ENCODE measurements at regions not wholly inside any gene's neighbourhood (a gene's known extent, or its start where the extent isn't known, plus 50 kb on each side); places are given as distances from the start of the nearest gene placed in this dataset.

DNA sequence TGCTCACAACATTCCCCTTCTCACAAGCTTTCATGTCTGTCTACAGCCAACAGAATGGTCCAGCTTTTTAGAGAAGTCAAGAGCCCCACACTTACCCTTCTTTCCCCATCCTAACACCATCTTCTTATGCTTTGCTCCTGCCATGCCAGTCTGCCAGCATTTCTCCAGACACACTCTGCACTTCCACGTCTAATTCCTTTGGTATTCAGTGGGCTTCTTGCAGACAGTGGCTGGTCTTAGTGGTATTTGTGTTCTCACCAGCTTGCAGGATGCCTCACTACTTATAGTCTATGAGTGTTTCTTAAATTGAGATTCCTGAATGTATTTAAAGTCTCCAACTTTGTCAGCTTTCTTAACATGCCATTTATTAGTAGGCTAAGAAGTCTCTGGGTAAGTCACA lies 154.4 kb downstream of the BBOX1 start:
- no peaks in the 10 kb centered on the region for H3K9me3 Mint-ChIP-seq
- H3K36me3 Mint-ChIP-seq: no peaks in the 10 kb centered on the region
- H3K27me3 Mint-ChIP-seq: peaks cover 3% of the 10 kb centered on the region
- DNase-seq (ENCODE audit: extremely low spot score, unreplicated experiment): no peak
- peaks cover 7% of the 10 kb centered on the region for H3K4me1 Mint-ChIP-seq (ENCODE audit: unreplicated experiment)
- TF ChIP-seq, protein P1, sequence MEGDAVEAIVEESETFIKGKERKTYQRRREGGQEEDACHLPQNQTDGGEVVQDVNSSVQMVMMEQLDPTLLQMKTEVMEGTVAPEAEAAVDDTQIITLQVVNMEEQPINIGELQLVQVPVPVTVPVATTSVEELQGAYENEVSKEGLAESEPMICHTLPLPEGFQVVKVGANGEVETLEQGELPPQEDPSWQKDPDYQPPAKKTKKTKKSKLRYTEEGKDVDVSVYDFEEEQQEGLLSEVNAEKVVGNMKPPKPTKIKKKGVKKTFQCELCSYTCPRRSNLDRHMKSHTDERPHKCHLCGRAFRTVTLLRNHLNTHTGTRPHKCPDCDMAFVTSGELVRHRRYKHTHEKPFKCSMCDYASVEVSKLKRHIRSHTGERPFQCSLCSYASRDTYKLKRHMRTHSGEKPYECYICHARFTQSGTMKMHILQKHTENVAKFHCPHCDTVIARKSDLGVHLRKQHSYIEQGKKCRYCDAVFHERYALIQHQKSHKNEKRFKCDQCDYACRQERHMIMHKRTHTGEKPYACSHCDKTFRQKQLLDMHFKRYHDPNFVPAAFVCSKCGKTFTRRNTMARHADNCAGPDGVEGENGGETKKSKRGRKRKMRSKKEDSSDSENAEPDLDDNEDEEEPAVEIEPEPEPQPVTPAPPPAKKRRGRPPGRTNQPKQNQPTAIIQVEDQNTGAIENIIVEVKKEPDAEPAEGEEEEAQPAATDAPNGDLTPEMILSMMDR (conservative IDR thresholded peaks at IDR 0.05): no peak
- H3K27ac Mint-ChIP-seq: no peak overlapping the region
- no peak overlapping the region for H3K4me3 Mint-ChIP-seq

DNA sequence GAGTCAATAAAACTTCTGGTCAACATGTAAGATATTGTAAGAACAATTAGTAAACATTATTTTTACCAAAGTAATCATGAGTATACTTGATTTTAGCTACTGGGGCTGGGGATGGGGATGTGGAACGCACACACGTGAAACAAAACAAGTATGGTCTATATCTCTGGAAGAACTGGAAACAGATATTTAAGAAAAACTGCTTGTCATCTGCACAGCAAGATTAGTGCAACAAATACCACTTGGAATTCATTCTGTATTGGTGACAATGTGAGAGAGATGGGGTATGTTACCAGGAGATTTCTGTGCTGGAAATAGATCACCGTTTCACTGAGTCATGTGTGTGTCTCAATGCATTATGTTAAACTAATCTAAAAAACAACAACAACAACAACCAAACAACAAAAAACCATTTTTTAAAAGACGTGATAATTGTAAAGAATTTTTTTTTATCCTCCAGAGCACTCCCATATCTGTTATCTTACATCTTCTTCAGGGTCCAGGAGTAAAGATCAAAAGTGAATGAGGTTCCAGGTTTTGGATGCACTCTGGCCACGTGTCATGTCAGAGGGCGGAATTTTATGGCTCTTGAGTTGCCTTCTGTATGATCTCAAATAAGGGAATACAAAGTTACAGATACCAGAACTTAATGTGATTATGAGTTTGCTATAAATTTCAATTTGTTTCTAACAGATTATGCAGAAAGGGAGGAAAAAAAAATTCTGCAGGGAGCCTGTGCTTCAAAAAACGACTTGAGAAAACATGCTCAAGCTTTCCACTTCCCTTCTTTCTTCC lies 153.0 kb downstream of the BBOX1 start:
- H3K36me3 Mint-ChIP-seq: no peaks in the 10 kb centered on the region
- no peaks in the 10 kb centered on the region for H3K9me3 Mint-ChIP-seq
- H3K27ac Mint-ChIP-seq: no peak overlapping the region
- TF ChIP-seq, protein P1 (conservative IDR thresholded peaks at IDR 0.05): no peak
- no peak for DNase-seq (ENCODE audit: extremely low spot score, unreplicated experiment)
- peaks cover 3% of the 10 kb centered on the region for H3K27me3 Mint-ChIP-seq
- peaks cover 7% of the 10 kb centered on the region for H3K4me1 Mint-ChIP-seq (ENCODE audit: unreplicated experiment)
- H3K4me3 Mint-ChIP-seq: no peak overlapping the region

DNA sequence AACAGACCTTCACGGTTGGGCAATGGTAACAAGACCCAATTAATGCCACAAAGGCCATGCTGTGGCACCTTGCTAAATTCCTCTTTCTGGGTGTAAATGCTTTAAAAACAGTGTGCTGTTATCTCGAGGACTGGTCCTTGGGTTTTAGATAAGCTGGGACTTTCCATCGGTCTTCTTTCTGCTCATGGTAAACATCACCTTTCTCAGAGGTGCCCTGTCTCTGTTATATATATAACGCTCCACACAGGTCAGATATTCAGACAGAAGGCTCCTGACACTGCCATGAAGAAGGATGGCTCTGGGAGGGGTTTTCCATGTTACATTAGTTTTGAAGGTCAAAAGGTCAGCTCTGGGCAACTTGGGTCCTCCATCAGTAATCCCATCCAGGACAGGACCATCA lies 151.6 kb downstream of the BBOX1 start:
- TF ChIP-seq, protein P1 (conservative IDR thresholded peaks at IDR 0.05): no peak
- Mint-ChIP-seq H3K27ac (no peak overlapping the region), H3K27me3 (peaks cover 3% of the 10 kb centered on the region), H3K9me3 (no peaks in the 10 kb centered on the region), H3K4me3 (no peak overlapping the region), H3K36me3 (no peaks in the 10 kb centered on the region), H3K4me1 (ENCODE audit: unreplicated experiment) (peaks cover 17% of the 10 kb centered on the region)
- DNase-seq (ENCODE audit: extremely low spot score, unreplicated experiment): no peak

DNA sequence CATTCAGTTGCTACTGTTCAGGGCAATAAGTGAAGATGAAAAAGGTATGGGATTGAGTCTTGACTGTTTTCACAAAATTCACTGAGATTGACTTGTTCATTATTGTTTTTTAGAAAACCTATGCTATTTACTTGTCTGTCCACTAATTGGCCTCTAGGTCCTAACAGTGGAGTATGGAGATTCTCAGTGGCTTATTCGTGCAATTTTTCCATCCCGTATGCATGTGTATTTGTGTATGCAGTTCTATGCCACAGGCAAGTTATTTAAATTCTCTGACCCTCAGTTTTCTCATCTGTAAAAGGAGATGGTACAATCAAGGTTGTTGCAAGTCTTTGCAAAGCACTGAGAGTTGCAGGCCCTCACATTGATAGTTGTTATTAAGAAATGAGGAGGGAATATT lies 151.0 kb downstream of the BBOX1 start:
- Mint-ChIP-seq H3K9me3 (no peaks in the 10 kb centered on the region), H3K27me3 (peaks cover 3% of the 10 kb centered on the region), H3K4me3 (no peak overlapping the region), H3K36me3 (no peaks in the 10 kb centered on the region), H3K4me1 (ENCODE audit: unreplicated experiment) (peaks cover 17% of the 10 kb centered on the region), H3K27ac (no peak overlapping the region)
- TF ChIP-seq, protein P1 (conservative IDR thresholded peaks at IDR 0.05): no peak
- DNase-seq (ENCODE audit: extremely low spot score, unreplicated experiment): no peak

DNA sequence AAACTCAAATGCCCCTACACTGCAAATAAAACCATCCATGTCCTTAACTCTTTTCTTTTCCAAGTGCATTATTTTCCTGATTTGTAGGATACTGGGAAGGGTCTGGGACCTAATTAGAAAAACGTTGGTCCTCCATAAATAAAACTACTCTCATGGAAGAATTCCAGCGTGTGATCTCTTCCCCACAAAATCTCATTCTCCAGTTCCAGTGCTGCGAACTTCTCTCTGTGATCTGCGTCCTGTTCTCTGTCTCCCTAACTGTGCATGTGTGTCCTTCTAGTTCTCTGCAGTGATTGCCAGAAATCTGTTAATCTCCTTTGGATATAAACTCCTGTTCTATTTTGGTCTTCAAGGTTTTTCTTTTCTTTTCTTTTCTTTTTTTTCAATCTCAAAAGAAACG lies 148.1 kb downstream of the BBOX1 start:
- Mint-ChIP-seq H3K9me3 (no peaks in the 10 kb centered on the region), H3K27me3 (peaks cover 3% of the 10 kb centered on the region), H3K27ac (no peak overlapping the region), H3K4me3 (no peak overlapping the region), H3K36me3 (no peaks in the 10 kb centered on the region), H3K4me1 (ENCODE audit: unreplicated experiment) (peaks cover 20% of the 10 kb centered on the region)
- DNase-seq (ENCODE audit: extremely low spot score, unreplicated experiment): no peak
- TF ChIP-seq, protein P1 (conservative IDR thresholded peaks at IDR 0.05): no peak
